Lower leg skin (tissue), 4 donors: ENCODE measurements at regions not wholly inside any gene's neighbourhood (a gene's known extent, or its start where the extent isn't known, plus 50 kb on each side); places are given as distances from the start of the nearest gene placed in this dataset.
"Not testable (repeated sequence)": the region's sequence is repeated elsewhere in the genome, so short reads cannot be mapped to it uniquely, and the experiment has no call there.

ENCODE experiments used
- DNase-seq, 2 donors: peaks; one replicate each; pipeline ENCODE4 v3.0.0-alpha.2; 2019; ENCODE audit warnings: low spot score in 2 of 2
- H3K4me3 ChIP-seq: fragments of 200-600 bp; sonication (generic); 2 replicates; pipeline ENCODE4 v1.5.1; 2017; ENCODE audit warnings: mild to moderate bottlenecking, low read depth; ENCODE audit not compliant: poor library complexity, severe bottlenecking
- POLR2A ChIP-seq, 2 donors: fragments of 450-650 bp; IDR thresholded peaks; one replicate each; pipeline ENCODE4 v1.6.1; 2016 to 2017; ENCODE audit warnings: antibody characterized with exemption in 2 of 2, mild to moderate bottlenecking in 1 of 2, moderate library complexity in 1 of 2
- WGBS, 2 donors: methylation state at CpG; one replicate each; pipeline ENCODE4 v1.1.5; 2018; 5-methylcytosine and 5-hydroxymethylcytosine counted together
- intact Hi-C: fragments of 100-400 bp; cut with DNase I; formaldehyde crosslinking; loops from one replicate; pipeline ENCODE4 v1.15.0; 2023; ENCODE audit warnings: low total_unique reads
- TF ChIP-seq, protein P1 (sequence below), 3 donors: fragments of 450-650 bp; IDR thresholded peaks; one replicate each; pipeline ENCODE4 v1.5.1; 2016; ENCODE audit warnings: antibody characterized with exemption in 3 of 3, mild to moderate bottlenecking in 3 of 3, moderate library complexity in 2 of 3

DNA sequence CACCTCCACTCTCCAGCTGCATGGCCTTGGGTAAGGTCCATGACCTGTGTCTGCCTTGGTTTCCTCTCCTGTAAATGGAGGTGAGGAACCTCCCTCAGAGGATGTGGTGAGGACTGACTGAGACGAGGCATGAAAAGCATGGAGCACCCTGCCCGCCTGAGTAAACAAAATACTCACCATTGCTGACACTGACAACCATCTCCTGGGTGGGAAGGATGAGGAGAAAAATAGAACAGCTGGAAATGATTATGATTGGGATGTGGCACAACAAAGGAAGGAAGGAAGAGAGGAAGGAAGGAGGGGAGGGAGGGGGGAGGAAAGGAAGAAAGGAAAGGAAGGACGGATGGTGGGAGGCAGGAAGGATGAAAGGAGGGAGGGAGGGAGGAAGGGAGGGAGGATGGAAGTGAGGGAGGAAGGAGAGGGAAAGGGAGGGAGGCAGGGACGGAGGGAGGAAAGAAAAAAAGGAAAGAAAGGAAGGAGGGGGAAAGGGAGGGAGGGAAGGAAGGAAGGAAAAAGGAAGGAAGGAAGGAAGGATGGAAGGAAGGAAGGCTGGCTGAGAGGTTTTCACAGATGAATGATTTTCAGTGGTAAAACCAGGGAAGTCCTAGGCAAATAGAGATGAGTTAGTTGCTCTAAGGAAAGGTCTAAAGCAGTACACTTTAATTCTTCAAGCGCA is 276.5 kb upstream of the XYLT1 start:
- no peak for DNase-seq
- intact Hi-C loops, result no loop called here
- 44 to 61% methylated on average over 5 of the region's 5 CpGs for WGBS, 2 donors
- TF ChIP-seq POLR2A (IDR thresholded peaks at IDR 0.05), result no peak
- TF ChIP-seq, protein P1, sequence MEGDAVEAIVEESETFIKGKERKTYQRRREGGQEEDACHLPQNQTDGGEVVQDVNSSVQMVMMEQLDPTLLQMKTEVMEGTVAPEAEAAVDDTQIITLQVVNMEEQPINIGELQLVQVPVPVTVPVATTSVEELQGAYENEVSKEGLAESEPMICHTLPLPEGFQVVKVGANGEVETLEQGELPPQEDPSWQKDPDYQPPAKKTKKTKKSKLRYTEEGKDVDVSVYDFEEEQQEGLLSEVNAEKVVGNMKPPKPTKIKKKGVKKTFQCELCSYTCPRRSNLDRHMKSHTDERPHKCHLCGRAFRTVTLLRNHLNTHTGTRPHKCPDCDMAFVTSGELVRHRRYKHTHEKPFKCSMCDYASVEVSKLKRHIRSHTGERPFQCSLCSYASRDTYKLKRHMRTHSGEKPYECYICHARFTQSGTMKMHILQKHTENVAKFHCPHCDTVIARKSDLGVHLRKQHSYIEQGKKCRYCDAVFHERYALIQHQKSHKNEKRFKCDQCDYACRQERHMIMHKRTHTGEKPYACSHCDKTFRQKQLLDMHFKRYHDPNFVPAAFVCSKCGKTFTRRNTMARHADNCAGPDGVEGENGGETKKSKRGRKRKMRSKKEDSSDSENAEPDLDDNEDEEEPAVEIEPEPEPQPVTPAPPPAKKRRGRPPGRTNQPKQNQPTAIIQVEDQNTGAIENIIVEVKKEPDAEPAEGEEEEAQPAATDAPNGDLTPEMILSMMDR (IDR thresholded peaks at IDR 0.05), result no peak
- no peak overlapping the region for H3K4me3 ChIP-seq

DNA sequence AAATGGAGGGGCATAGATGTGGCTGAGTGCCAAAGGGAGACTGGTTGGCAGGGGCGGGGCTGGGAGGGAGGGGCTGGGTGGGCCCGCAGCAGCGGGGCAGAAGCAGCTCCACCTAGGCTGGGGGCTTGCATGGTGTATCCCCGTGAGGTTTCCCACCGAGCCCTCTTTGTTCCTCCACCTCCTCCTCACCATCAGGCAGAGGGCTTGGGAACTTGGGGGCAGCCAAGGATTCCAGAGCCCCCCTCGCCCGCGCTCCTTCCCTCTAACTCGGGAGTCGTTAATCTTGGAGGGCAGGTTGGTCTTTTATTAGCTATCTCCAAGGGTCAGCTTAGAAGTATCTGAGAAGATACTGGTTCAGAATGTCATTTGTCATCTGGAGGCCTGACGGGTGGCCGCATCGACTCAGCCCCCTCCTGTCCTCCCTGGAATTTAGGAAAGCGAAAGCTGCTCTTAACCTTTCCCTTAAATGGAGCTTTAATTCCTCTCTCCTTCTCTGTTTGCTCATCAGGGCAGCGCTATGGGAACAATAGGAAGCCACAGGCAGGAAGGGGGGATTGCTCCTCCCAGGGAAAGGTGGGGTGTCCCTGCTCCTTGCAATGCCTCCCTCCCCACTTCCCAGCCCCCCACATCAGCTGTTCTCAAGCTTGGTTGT is 274.3 kb upstream of the XYLT1 start:
- no peak for DNase-seq
- intact Hi-C loops, result no loop called here
- 40 to 43% methylated on average over 15 of the region's 15 CpGs for WGBS, 2 donors
- TF ChIP-seq, protein P1 (IDR thresholded peaks at IDR 0.05), result no peak
- no peak for TF ChIP-seq POLR2A (IDR thresholded peaks at IDR 0.05)
- H3K4me3 ChIP-seq, result no peak overlapping the region

DNA sequence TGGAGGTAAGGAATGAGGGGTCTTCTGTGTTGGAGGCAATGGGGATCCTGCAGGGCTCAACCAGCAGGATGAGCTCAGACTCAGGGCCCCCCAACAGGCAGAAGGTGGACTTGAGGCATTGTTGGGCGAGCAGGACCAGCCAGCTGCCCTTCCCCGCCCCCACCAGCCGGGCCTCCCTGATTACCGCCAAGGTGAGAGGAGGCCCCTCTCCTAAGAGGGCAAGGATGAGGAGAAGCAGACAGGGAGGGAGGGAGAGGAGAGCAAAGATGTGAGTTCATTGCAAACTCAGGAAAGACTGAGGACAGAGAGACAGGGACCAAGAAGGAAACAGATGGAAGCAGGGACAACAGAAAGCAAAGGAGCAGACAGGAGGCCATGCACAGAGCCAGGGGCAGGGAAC is 272.8 kb upstream of the XYLT1 start:
- DNase-seq, result no peak
- 62 to 78% methylated on average over 4 of the region's 4 CpGs for WGBS, 2 donors
- no peak overlapping the region for H3K4me3 ChIP-seq
- intact Hi-C loops, result no loop called here
- no peak for TF ChIP-seq POLR2A (IDR thresholded peaks at IDR 0.05)
- TF ChIP-seq, protein P1 (IDR thresholded peaks at IDR 0.05), result no peak

DNA sequence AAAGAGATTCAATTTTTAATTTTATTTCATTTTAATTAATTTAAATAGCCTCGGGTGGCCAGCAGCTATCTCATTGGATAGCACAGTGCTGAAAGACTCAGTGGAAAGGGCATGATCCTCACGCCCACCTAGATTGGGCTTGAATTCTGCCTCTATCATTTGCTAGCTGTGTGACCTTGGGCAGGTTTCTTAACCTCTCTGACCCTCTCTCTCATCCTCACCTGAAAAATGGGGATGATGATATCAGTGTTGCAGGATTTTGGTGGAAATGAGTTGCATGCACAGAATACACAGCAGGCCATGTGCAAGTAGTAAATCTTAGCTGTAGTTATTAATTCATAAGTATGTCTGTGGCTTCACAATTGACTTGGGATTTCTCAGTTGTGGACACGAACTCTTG is 272.4 kb upstream of the XYLT1 start:
- no peak for DNase-seq
- H3K4me3 ChIP-seq, result no peak overlapping the region
- TF ChIP-seq POLR2A (IDR thresholded peaks at IDR 0.05), result no peak
- TF ChIP-seq, protein P1 (IDR thresholded peaks at IDR 0.05), result no peak
- WGBS, 2 donors, result 71 to 81% methylated on average over 3 of the region's 3 CpGs
- intact Hi-C loops, result no loop called here

DNA sequence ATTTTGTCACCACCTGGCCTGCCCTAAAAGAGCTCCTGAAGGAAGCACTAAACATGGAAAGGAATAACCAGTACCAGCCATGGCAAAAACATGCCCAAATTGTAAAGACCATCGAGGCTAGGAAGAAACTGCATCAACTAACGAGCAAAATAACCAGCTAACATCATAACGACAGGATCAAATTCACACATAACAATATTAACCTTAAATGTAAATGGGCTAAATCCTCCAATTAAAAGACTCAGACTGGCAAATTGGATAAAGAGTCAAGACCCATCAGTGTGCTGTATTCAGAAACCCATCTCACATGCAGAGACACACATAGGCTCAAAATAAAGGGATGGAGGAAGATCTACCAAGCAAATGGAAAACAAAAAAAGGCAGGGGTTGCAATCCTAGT is 264.3 kb upstream of the XYLT1 start:
- DNase-seq, intact Hi-C loops, H3K4me3 ChIP-seq: not testable (repeated sequence)
- WGBS, 2 donors, result 87 to 95% methylated on average over 3 of the region's 3 CpGs

DNA sequence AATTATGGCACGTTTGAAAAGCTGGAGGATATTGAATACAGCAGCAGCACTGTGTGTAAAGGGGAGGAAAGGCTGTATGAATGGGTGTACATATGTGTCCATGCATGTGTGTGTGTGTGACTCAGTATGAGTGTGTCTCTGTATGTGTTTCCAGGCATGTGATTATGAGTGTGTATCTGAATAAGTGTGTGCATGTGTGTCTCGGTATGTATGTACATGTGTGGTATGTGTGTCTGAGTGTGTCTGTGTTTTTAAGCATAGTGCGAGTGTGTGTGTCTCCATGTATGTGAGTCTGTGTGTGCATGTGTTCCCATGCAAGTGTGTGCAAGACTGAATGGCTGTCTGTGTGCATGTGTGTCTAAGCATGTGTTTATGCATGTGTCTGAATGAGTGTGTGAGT is 259.1 kb upstream of the XYLT1 start:
- intact Hi-C loops, result no loop called here

More for the DNA sequence above, 259.1 kb upstream of the XYLT1 start:
- WGBS, 2 donors, result 77 to 81% methylated on average over 3 of the region's 3 CpGs
- TF ChIP-seq, protein P1 (IDR thresholded peaks at IDR 0.05), result no peak
- no peak for TF ChIP-seq POLR2A (IDR thresholded peaks at IDR 0.05)
- no peak overlapping the region for H3K4me3 ChIP-seq
- no peak for DNase-seq
